ENCODE measurements at regions not wholly inside any gene's neighbourhood (a gene's known extent, or its start where the extent isn't known, plus 50 kb on each side); places are given as distances from the start of the nearest gene placed in this dataset.

- no peak for TF ChIP-seq CTCF (IDR thresholded peaks at IDR 0.05)
- TF ChIP-seq POLR2A (IDR thresholded peaks at IDR 0.05): no peak
Observed at GRCh38 chr14:26925876-26926584, 328.2 kb upstream of the NOVA1 start.

Measured in heart left ventricle (tissue), 13 donors.